Activated CD4-positive, alpha-beta T cell treated with anti-CD3 and anti-CD28 coated beads, Interleukin-2, amount 50 U/mL, for 24 hours (primary cell): ENCODE measurements at regions not wholly inside any gene's neighbourhood (a gene's known extent, or its start where the extent isn't known, plus 50 kb on each side); places are given as distances from the start of the nearest gene placed in this dataset.
"Not testable (repeated sequence)": the region's sequence is repeated elsewhere in the genome, so short reads cannot be mapped to it uniquely, and the experiment has no call there.

ENCODE experiments used
- DNase-seq, 2 donors: peaks; one replicate each; pipeline ENCODE4 v3.0.0-alpha.2; 2020; ENCODE audit warnings: low read depth in 1 of 2, low spot score in 1 of 2

DNA sequence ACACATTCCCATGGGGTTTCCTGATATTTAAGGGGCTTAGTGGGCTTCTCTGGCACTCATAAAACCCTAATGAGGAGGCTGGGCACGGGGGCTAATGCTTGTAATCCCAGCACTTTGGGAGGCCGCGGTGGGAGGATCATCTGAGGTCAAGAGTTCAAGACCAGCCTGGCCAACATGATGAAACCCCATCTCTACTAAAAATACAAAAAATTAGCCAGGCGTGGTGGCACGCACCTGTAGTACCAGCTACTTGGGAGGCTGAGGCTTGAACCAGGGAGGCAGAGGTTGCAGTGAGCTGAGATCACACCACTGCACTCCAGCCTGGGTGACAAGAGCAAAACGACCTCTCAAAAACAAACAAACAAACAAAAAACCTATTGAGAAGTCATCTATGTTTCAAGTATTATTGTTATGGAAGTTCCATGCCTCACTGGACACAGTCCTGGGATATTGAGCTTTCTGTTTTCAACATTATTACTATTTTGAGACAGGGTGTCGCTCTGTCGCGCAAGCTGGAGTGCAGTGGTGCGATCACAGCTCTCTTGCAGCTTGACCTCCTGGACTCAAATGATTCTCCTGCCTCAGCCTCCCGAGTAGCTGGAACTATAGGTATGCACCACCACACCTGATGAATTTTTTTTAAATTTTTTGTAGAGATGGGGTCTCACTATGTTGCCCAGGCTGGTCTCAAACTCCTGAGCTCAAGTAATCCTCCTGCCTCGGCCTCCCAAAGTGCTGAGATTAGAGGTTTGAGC lies 297.9 kb downstream of the GOLGA6L6 start:
- DNase-seq, result not testable (repeated sequence)

DNA sequence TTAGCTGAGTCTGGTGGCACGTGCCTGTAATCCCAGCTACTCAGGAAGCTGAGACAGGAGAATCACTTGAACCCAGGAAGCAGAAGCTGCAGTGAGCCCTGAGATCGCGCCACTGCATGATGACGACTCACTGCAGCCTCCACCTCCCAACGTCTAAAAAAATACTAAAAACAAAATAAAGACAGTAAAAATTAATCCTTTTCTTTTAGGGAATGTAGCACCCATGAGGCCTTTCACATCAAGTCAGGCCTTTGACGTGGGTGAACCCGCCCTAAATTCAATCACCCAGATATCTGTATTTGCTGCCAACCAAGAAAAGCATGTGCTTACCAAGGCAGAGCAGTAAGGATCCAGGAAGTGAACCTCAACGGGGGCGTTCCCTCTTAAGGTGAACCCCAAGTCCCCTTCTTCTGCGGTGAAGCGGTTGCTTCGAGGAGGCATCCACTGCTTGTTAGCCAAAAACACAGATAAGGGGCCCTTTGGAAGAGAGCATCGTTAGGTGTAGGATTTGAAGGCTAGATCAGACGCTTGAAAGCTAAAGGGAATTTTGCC lies 301.2 kb downstream of the GOLGA6L6 start:
- not testable (repeated sequence) for DNase-seq

DNA sequence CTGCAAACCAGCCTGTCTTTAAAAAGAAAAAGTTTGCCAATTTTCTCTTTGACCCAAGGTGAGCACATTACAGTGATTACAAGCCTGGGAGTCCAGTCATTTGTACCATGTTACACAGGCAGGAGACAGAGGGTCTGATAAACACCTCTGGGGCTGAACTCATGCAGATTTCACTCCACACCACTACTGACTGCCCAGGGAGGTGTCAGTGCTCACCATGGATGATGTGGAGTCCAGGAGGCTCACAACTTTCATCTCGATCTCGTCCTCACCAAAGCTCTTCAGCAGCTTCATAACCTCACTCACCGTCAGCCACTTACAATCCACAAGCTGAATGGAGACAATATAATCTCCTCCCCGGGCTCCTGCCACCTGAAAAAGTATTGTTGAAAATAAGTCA lies 302.4 kb downstream of the GOLGA6L6 start:
- DNase-seq, result not testable (repeated sequence)

DNA sequence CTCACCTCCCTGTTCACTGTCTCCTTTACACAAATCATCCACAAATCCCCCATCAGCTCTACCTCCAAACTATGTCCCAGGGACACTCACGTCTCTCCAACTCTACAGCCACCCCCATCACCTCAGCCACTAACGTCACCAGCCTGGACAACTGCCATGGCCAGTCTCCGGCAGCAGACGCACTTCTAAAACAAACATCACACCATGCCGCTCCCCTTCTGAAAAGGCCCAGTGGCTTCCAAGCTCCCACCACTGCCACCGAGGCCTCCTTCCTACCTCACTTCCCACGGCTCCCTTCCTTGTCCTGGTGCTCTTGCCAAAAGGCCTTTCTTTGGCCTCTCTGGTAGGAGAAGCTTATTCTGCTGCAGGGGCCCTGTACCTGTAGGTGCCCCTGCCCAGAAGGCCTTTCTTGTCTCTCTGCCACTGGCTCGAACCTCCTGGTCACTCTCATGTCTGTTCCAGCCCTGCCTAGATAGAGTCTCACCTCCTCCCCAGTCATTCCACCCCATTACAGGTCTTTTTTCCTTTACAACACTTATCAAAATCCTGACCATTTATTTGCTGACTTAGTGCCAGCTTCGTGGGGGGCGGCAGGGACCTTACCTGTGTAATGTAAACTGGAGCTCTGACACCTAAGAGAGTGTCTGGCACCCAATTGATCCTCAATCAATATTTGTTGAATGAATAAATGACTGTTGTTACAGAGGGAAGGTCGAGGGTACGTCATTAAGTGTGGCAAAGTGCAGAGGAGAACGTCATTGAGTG lies 304.2 kb downstream of the GOLGA6L6 start:
- not testable (repeated sequence) for DNase-seq

DNA sequence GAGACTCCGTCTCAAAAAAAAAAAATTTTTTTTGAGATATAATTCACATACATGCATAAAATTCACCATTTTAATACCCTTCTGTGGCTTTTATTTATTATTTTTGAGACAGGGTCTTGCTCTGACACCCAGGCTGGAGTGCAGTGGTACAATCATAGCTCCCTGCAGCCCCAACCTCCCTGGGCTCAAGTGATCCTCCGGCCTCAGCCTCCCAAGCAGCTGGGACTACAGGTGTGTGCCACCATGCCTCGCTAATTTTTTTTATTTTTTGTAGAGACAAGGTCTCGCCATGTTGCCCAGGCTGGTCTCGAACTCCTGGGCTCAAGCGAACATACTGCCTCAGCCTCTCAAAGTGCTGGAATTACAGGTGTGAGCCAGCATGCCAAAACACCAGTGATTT lies 305.9 kb downstream of the GOLGA6L6 start:
- not testable (repeated sequence) for DNase-seq

DNA sequence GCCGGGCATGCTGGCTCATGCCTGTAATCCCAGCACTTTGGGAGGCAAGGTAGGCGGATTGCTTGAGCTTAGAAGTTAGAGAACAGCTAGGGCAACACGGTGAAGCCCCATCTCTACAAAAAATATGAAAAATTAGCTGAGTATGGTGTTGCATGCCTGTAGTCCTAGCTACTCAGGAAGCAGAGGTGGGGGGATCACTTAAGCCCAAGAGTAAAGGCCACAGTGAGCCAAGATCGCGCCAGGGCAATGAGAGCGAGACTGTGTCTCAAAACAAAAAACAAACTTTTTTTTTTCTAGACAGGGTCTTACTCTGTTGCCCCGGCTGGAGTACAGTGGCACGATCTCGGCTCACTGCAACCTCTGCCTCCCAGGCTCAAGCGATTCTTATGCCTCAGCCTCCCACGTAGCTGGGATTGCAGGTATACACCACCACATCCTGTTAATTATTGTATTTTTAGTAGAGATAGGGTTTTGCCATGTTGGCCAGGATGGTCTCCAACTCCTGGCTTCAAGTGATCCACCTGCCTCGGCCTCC lies 307.5 kb downstream of the GOLGA6L6 start:
- DNase-seq, result not testable (repeated sequence)

DNA sequence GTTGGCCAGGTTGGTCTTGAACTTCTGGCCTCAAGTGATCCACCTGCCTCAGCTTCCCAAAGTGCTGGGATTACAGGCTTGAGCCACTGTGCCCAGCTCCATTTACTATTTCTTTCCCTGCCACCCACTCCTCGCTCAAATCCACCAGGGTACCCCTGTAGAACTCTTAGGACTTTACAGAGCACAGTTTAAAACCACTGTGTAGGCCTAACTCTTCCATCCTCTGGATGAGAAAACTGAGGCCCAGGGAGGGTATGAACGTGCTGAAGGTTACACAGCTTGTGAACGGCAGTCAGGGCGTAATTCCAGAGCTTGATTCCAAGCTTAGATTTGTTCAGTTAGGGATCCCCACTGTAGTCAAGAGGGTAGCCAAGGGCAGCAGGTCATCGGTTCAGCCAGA lies 309.1 kb downstream of the GOLGA6L6 start:
- not testable (repeated sequence) for DNase-seq

DNA sequence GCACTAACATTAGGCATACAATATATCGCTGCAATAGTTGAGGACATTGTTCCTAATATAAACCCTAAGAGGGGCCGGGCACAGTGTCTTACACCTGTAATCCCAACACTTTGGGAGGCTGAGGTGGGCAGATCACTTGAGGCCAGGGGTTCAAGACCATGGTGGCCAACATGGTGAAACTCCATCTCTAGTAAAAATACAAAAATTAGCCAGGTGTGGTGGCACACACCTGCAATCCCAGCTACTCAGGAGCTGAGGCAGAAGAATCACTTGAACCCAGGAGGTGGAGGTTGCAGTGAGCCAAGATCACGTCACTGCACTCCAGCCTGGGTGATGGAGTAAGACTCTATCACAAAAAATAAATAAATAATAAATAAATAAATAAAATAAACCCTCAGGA lies 310.9 kb downstream of the GOLGA6L6 start:
- DNase-seq, result not testable (repeated sequence)

DNA sequence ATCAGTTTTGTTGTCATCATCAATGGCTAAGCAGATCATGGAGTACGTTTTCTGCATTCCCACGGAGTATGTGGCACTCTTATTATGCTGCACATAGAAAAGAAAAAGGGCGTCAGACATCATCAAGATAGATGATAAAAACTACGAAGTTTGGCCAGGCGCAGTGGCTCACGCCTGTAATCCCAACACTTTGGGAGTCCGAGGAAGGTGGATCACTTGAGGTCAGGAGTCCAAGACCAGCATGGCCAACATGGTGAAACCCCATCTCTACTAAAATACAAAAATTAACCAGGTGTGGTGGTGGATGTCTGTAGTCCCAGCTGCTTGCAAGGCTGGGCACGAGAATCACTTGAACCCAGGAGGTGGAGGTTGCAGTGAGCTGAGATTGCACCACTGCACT lies 312.8 kb downstream of the GOLGA6L6 start:
- not testable (repeated sequence) for DNase-seq

DNA sequence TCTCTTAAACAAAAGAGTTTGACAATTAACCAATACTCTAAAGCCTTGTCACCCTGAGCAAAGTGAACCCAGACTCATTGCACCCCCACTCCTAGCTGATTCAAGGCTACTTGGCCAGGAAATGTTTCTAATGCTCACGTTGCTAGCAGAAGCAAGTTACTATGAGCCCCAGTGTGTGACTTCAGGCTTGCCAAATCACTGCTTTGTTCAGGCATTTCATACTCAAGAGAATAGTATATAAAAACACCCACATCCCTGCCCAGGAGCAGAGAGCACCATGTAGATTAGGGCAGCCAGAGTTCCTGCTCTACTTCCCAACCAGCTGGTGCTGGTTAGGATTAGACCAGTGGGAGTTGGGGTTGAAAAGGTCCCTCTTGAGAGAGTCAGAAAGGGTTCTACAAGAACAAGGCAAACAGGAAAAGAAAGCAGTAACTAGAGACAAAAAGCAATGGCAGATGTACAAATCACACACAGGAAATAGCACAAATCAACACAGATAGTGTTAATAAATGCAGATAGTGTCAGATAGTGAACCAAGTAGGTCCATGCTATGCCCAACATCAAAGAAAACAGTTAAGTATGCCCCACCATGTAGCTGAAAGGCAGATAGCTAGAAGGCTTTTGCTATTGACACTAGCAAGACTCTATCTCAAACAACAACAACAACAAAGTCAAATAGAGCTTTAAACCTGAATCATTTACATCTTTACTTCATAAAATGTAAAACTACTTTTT lies 314.3 kb downstream of the GOLGA6L6 start:
- DNase-seq, result not testable (repeated sequence)

DNA sequence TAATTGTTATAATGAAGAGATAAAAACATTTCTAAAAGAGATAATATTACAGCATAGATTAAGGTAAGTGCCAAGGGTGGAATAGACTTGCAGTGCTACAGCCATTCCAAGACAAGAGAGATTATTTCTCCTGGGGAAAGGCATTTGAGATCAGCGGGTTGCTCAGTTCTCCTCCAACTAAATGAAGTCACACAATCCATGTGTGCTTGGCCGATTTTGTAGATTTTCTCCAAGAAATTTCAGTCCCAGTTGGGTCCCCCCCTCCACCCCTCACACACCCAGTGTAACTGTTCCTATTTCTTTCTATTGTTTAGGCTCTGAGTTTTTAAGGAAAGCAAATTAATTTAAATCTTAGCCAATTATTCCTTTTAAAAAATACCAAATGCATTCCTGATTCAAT lies 315.1 kb downstream of the GOLGA6L6 start:
- DNase-seq, result not testable (repeated sequence)

DNA sequence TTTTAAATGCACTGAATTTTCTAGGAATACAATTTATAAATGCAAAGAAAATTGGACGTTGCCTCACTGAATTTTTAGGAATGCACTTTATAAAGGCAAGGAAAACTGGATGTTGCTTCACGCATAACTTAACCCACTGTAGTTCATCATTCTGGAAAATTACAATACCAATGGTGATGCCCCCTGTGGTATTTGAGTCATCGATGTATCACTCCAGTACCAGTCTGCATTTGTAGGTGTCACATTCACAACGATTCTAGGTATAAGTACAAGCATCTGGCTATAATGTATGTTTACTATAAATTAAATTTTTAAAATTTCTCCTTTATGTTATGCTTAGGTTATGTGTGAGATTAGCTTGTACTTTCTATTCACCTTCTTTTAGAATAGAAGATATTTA lies 320.5 kb downstream of the GOLGA6L6 start:
- not testable (repeated sequence) for DNase-seq

DNA sequence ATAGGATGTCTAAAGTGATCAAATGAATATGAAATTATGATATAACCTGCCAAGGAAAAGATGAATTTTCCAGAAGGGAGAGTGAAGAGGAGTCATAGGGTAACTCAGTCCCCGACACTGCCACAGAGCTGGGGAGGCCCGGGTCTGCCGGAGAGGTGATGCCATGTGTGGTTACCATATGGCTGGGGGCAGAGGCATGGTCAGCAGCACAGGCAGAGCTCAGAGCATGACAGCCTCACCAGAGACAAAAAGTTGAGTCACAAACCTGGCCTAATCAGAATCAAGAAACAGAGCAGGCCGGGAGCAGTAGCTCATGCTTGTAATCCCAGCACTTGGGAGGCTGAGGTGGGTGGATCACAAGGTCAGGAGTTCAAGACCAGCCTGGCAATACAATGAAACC lies 322.4 kb downstream of the GOLGA6L6 start:
- DNase-seq, result not testable (repeated sequence)

DNA sequence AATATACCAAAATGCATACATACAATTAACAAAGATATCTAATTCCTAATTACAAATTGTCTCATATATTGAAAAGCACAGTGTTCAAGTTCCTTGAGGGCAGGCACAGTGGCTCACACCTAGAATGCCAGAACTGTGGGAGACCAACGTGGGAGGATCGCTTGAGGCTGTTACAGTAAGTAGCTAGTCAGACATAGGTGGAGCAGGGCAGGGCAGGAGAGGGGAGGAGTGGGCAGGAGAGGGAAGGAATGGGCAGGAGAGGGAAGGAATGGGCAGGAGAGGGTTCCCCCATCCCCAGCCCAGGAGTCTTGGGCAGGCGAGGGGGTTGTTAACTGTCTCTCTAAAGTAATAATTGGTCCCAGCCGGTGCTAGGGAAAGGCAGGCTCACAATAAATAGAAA lies 325.9 kb downstream of the GOLGA6L6 start:
- DNase-seq, result not testable (repeated sequence)

DNA sequence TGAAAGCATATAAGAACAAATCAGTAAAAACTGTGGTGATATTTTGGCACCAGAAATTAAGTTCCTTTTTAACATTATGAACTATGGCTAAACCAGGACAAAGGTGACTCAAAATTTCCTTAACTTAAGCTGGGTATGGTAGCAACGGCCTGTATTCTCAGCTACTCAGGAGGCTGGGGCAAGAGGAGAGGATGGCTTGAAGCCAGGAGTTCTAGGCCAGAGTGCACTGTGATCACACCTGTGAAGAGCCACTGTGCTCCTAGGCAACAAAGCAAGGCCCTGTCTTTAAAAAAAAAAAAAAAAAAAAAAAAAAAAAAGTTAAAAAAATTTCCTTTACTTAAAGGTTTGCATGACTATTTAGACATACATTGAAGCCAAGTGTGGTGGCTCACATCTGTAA lies 327.5 kb downstream of the GOLGA6L6 start:
- not testable (repeated sequence) for DNase-seq

DNA sequence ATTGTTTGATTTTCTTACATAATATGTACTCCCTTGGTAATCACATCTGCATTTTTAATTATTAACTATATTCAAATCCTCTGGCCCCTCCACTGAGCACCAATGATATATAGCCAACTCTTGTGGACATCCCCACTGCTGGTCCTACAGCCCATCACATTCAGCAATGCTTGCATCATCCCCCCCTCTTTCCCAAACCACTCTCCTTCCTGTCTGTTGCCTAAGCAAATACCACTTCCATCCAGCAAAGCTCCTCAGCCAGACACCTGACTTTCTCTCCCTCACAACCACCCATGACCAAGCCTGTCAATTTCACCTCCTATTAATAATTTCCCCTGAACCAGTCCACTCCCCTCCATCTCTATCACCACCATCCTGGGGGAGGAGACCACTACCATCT lies 330.1 kb downstream of the GOLGA6L6 start:
- DNase-seq, result not testable (repeated sequence)

DNA sequence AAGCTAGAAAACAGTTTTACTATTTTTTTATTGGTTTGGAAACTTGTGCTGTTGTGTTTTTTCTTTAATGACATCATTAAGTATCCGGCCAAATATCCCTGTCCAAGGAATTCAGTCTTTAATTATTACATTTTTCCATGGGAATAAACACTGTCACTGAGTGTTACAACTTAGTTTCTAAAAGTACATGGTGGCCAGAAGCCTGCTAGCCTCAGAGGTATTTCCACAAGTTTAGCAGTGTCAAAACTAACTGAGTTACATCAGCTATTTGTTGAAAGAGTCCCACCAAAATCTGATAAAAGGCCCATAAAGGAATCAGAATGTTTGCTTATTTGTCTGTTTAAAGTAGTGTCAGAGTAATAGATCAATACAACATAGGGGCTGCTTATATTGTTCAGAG lies 331.6 kb downstream of the GOLGA6L6 start:
- not testable (repeated sequence) for DNase-seq

DNA sequence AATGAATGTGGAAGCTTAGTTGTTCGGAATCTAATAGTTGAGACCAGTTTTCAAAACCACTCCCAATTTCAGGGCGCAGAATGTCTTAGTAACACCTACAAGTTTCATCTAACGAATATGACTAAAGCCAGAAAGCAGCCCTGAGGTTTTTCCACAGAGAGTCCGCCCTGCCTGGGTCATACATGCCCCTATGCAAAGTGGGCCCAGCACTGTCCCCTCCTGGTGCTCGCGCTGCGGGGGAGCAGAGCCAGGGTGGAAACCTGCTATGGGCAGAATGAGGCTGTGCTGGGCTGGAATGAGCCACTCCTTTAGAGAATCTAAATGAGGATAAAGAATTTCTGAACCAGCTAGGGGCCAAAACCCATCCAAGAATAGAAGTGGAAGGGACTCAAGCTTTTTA lies 334.0 kb downstream of the GOLGA6L6 start:
- DNase-seq, result not testable (repeated sequence)

DNA sequence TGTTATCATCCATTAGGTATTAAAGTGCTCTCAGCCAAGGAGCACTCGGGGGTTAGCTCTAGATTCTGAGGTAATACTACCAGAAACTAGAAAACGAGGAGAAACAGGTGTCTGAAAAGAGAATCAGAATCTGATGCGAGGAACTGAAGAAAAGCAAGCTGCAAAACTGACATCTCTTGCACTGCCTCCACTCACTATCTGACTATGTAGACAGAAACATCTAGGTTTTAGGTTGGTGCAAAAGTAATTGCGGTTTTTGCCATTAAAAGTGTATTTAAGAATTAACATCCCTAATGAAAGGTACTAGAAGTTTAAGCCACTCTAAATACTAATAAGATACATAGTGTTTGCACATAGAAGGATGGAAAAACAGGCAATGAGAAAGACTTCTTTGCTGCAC lies 334.4 kb downstream of the GOLGA6L6 start:
- DNase-seq, result not testable (repeated sequence)

DNA sequence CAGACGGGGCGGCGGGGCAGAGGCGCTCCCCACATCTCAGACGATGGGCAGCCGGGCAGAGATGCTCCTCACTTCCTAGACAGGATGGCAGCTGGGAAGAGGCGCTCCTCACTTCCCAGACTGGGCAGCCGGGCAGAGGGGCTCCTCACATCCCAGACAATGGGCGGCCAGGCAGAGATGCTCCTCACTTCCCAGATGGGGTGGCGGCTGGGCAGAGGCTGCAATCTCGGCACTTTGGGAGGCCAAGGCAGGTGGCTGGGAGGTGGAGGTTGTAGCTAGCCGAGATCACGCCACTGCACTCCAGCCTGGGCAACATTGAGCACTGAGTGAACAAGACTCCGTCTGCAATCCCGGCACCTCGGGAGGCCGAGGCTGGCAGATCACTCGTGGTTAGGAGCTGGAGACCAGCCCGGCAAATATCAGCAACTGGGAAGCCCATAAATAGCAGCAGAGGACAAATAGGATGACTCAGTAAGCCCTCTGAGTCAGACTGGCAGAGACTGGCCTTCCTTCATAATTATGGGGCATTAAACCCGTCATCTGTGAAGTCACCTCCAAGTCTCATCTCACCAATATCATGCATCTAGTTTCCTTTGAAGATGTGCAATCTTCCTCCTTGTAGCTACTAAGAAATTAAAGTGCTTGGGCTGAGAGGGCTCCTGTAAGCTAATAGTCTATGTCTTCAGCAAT lies 337.3 kb downstream of the GOLGA6L6 start:
- DNase-seq, result not testable (repeated sequence)
